Effector memory CD8-positive, alpha-beta T cell (primary cell): ENCODE measurements at regions not wholly inside any gene's neighbourhood (a gene's known extent, or its start where the extent isn't known, plus 50 kb on each side); places are given as distances from the start of the nearest gene placed in this dataset.

Experiments
- ATAC-seq: fragments of 150-1000 bp; cut with Tn5 transposase; replicated peaks from 2 replicates; pipeline ENCODE4 v1.10.0; 2021; ENCODE audit warnings: mild to moderate bottlenecking, moderate library complexity
- DNase-seq, 3 experiments: peaks; one replicate each; pipeline ENCODE4 v3.0.0; 2021
- H3K27ac Mint-ChIP-seq, 2 donors: one replicate each; pipeline ENCODE4 v1.8.0; 2022; ENCODE audit warnings: mild to moderate bottlenecking in 2 of 2, mixed read lengths in 2 of 2, moderate library complexity in 2 of 2
- H3K27me3 Mint-ChIP-seq, 2 donors: one replicate each; pipeline ENCODE4 v1.8.0; 2022; ENCODE audit warnings: mixed read lengths in 2 of 2
- H3K36me3 Mint-ChIP-seq: one replicate; pipeline ENCODE4 v1.8.0; 2022; ENCODE audit warnings: mild to moderate bottlenecking, moderate library complexity, mixed read lengths; ENCODE audit not compliant: insufficient read depth
- H3K4me1 Mint-ChIP-seq, 2 donors: one replicate each; pipeline ENCODE4 v1.8.0; 2022; ENCODE audit warnings: low read depth in 2 of 2, mixed read lengths in 2 of 2
- H3K4me3 Mint-ChIP-seq, 2 donors: one replicate each; pipeline ENCODE4 v1.8.0; 2022; ENCODE audit warnings: mild to moderate bottlenecking in 2 of 2, mixed read lengths in 2 of 2, moderate library complexity in 2 of 2
- H3K9me3 Mint-ChIP-seq, 2 donors: one replicate each; pipeline ENCODE4 v1.8.0; 2022; ENCODE audit warnings: mixed read lengths in 2 of 2

GRCh38 chr16:80158766-80159165 is 382.0 kb upstream of the DYNLRB2 start:
- no peaks in the 10 kb centered on the region for H3K4me1 Mint-ChIP-seq
- H3K4me3 Mint-ChIP-seq, result no peak overlapping the region
- peaks cover 32 to 33% of the 10 kb centered on the region in 2 donors for H3K27me3 Mint-ChIP-seq
- no peak overlapping the region for H3K27ac Mint-ChIP-seq
- DNase-seq (no peak), ATAC-seq (no peak)
- no peaks in the 10 kb centered on the region for H3K36me3 Mint-ChIP-seq
- no peaks in the 10 kb centered on the region for H3K9me3 Mint-ChIP-seq

GRCh38 chr16:80151722-80152111 is 389.1 kb upstream of the DYNLRB2 start:
- Mint-ChIP-seq H3K27ac (no peak overlapping the region), H3K27me3 (peaks cover 36 to 48% of the 10 kb centered on the region in 2 donors), H3K36me3 (no peaks in the 10 kb centered on the region), H3K9me3 (no peaks in the 10 kb centered on the region), H3K4me3 (no peak overlapping the region), H3K4me1 (no peaks in the 10 kb centered on the region)
- ATAC-seq (no peak), DNase-seq (no peak)

GRCh38 chr16:80150978-80151721 is 389.6 kb upstream of the DYNLRB2 start:
- no peaks in the 10 kb centered on the region for H3K9me3 Mint-ChIP-seq
- no peaks in the 10 kb centered on the region for H3K36me3 Mint-ChIP-seq
- peaks cover 31 to 44% of the 10 kb centered on the region in 2 donors for H3K27me3 Mint-ChIP-seq
- no peaks in the 10 kb centered on the region for H3K4me1 Mint-ChIP-seq
- no peak overlapping the region for H3K4me3 Mint-ChIP-seq
- DNase-seq, result no peak
- no peak for ATAC-seq
- no peak overlapping the region for H3K27ac Mint-ChIP-seq

DNA sequence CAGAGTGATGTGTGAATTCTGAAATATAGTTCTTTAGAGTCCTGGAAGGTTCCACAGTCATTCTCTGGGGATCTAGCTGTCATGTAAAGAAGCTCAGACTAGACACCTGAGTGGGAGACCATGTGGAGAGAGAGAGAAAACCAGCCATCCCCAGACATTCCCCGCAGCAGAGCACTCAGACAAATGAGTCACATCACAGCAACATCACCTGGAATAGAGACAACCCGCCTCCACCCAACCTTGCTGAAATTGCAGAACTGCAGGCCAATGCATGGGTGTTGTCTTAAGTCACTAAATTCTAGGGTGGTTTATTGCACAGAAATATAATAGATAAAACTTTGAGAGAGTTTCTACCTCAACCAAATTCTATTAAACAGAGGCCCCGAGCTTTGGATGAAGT is 392.0 kb upstream of the DYNLRB2 start:
- H3K27me3 Mint-ChIP-seq, result peaks cover 27 to 45% of the 10 kb centered on the region in 2 donors
- H3K9me3 Mint-ChIP-seq, result no peaks in the 10 kb centered on the region
- no peak overlapping the region for H3K4me3 Mint-ChIP-seq
- no peak for DNase-seq
- no peak overlapping the region for H3K27ac Mint-ChIP-seq
- H3K36me3 Mint-ChIP-seq, result no peaks in the 10 kb centered on the region
- ATAC-seq, result no peak
- H3K4me1 Mint-ChIP-seq, result no peaks in the 10 kb centered on the region

DNA sequence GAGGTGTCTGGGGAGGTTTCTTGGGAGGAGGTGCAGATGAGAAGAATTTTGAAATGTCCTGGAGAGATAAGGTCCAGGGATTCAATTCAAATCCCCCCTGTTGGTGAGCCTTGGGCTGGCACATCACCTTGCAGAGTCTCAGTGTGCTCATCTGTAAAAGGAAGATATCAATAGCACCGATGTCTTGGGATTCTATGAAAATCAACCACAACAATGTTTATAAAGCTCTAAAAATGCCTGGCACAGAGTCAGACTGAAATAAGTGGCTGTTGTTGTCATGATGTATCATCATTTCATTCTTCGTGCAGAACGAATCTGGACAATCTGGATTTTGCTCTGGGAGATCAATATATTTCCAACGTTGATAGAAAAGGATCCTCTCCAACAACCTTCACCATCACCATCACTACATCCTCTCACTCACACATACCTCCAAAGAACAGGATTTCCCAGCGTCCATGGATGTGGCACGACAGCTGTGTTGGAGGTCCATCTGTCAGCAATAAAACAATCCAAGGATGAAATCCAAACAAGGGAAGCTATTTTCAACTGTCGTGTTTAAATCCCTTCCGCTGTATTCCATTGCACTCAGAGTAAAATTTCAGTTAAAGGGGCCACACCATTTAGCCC is 393.7 kb upstream of the DYNLRB2 start:
- Mint-ChIP-seq H3K9me3 (no peaks in the 10 kb centered on the region), H3K36me3 (no peaks in the 10 kb centered on the region), H3K27me3 (peaks cover 19 to 44% of the 10 kb centered on the region in 2 donors), H3K4me3 (no peak overlapping the region), H3K4me1 (no peaks in the 10 kb centered on the region), H3K27ac (no peak overlapping the region)
- DNase-seq, result no peak
- ATAC-seq, result no peak

DNA sequence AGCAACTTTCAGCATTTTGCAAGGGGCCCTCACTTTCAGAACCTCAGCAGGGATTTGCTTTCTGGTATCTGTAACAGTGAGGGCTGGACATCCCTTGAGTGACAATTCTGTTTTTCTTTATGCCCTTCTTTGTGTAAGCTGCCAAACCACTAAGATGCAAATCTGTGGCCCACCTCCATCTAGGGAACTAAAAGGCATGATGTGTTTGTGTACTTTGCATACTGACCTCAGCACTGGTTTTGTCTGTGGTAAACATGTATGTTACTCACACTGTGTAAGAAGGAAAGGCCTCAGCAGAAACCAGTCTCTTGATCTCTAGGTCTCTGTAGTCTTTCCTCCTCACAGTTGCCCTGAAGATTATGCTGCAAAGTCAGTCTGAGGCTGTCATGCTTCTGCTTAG is 396.6 kb upstream of the DYNLRB2 start:
- Mint-ChIP-seq H3K9me3 (peaks cover 0 to 3% of the 10 kb centered on the region in 2 donors), H3K36me3 (no peaks in the 10 kb centered on the region), H3K27ac (no peak overlapping the region), H3K27me3 (peaks cover 27 to 41% of the 10 kb centered on the region in 2 donors), H3K4me1 (no peaks in the 10 kb centered on the region), H3K4me3 (no peak overlapping the region)
- DNase-seq (no peak), ATAC-seq (no peak)

GRCh38 chr16:80142940-80143339 is 397.9 kb upstream of the DYNLRB2 start:
- H3K4me1 Mint-ChIP-seq, result no peaks in the 10 kb centered on the region
- no peak overlapping the region for H3K4me3 Mint-ChIP-seq
- peaks cover 27 to 32% of the 10 kb centered on the region in 2 donors for H3K27me3 Mint-ChIP-seq
- H3K9me3 Mint-ChIP-seq, result peaks cover 0 to 3% of the 10 kb centered on the region in 2 donors
- H3K27ac Mint-ChIP-seq, result no peak overlapping the region
- no peak for ATAC-seq
- H3K36me3 Mint-ChIP-seq, result no peaks in the 10 kb centered on the region
- DNase-seq, result no peak

GRCh38 chr16:80142281-80142680 is 398.5 kb upstream of the DYNLRB2 start:
- H3K9me3 Mint-ChIP-seq, result peaks cover 0 to 3% of the 10 kb centered on the region in 2 donors
- peaks cover 21 to 25% of the 10 kb centered on the region in 2 donors for H3K27me3 Mint-ChIP-seq
- no peaks in the 10 kb centered on the region for H3K4me1 Mint-ChIP-seq
- ATAC-seq (no peak), DNase-seq (no peak)
- H3K36me3 Mint-ChIP-seq, result no peaks in the 10 kb centered on the region
- no peak overlapping the region for H3K27ac Mint-ChIP-seq
- no peak overlapping the region for H3K4me3 Mint-ChIP-seq

DNA sequence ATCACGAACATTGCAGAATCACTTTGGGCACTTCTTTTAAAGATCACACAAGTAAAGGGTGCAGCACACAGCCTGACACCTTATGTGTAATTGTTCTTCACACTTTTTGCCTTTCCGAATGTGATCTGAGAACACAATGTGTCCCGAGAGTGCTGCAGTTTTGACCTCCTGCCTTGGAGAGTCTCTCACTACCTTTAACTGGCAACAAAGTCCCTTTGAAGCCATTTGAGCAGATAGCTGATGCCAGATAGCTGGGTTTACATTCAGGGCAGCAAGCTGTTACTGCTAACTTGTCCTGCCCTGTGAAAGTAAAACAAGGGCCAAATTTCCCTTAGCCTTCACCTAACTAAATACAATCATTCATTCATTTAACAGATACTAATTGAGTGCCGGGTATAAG is 411.0 kb upstream of the DYNLRB2 start:
- Mint-ChIP-seq H3K4me3 (no peak overlapping the region), H3K4me1 (no peaks in the 10 kb centered on the region), H3K36me3 (no peaks in the 10 kb centered on the region), H3K27ac (no peak overlapping the region), H3K27me3 (peaks cover 14 to 20% of the 10 kb centered on the region in 2 donors), H3K9me3 (no peaks in the 10 kb centered on the region)
- DNase-seq (no peak), ATAC-seq (no peak)

- Mint-ChIP-seq H3K9me3 (no peaks in the 10 kb centered on the region), H3K27me3 (peaks cover 14 to 17% of the 10 kb centered on the region in 2 donors), H3K4me3 (no peak overlapping the region), H3K36me3 (no peaks in the 10 kb centered on the region), H3K4me1 (no peaks in the 10 kb centered on the region), H3K27ac (no peak overlapping the region)
- DNase-seq (no peak), ATAC-seq (no peak)
These were observed 415.1 kb upstream of the DYNLRB2 start for GRCh38 chr16:80125677-80126076.

DNA sequence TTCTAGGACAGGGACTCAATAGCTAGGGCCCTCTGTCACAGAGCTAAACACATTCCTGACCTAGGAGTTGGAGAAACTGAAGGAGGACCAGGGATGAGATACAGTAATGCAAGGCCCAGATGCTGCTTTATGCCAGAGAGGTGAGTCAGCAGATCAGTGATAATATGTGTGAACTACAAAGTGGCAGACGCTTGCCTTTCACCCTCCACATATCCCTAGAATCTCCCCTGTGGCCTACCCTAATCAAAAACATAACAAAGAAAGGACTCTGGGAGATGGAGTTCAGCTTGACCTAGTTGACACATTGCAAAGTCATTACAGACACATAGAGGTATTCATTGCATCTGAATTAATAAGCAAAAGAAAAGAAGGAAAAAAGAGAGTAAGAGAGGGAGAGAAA is 417.6 kb upstream of the DYNLRB2 start:
- ATAC-seq (no peak), DNase-seq (no peak)
- H3K27ac Mint-ChIP-seq, result no peak overlapping the region
- H3K4me3 Mint-ChIP-seq, result no peak overlapping the region
- no peaks in the 10 kb centered on the region for H3K9me3 Mint-ChIP-seq
- H3K27me3 Mint-ChIP-seq, result peaks cover 14 to 30% of the 10 kb centered on the region in 2 donors
- no peaks in the 10 kb centered on the region for H3K36me3 Mint-ChIP-seq
- H3K4me1 Mint-ChIP-seq, result no peaks in the 10 kb centered on the region

- Mint-ChIP-seq H3K4me3 (no peak overlapping the region), H3K27ac (no peak overlapping the region), H3K36me3 (no peaks in the 10 kb centered on the region), H3K27me3 (peaks cover 11 to 28% of the 10 kb centered on the region in 2 donors), H3K4me1 (no peaks in the 10 kb centered on the region), H3K9me3 (no peaks in the 10 kb centered on the region)
- DNase-seq (no peak), ATAC-seq (no peak)
These were observed 418.7 kb upstream of the DYNLRB2 start for GRCh38 chr16:80122115-80122514.

DNA sequence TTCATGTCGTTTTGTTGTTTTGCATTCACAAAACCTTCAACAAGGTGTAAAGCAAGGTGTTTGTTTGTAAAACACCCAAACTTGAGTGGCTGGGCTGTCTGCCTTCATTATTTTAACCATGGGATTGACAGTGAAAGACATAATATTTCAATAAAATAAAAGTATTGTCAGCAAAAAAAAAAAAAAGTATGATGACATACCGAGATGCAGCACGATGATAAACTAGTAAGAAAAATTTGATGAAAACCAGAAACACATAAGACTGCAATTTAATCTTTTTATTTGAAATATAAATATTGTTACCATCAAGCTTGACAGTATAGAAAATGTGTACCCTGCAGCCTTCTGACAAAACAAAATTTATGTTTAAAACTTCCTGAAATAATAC is 419.3 kb upstream of the DYNLRB2 start:
- no peaks in the 10 kb centered on the region for H3K4me1 Mint-ChIP-seq
- DNase-seq (no peak), ATAC-seq (no peak)
- no peaks in the 10 kb centered on the region for H3K9me3 Mint-ChIP-seq
- no peak overlapping the region for H3K4me3 Mint-ChIP-seq
- no peaks in the 10 kb centered on the region for H3K36me3 Mint-ChIP-seq
- no peak overlapping the region for H3K27ac Mint-ChIP-seq
- peaks cover 9 to 34% of the 10 kb centered on the region in 2 donors for H3K27me3 Mint-ChIP-seq

GRCh38 chr16:80120899-80121521 is 419.8 kb upstream of the DYNLRB2 start:
- ATAC-seq (no peak), DNase-seq (no peak)
- Mint-ChIP-seq H3K9me3 (no peaks in the 10 kb centered on the region), H3K27ac (no peak overlapping the region), H3K27me3 (peaks cover 11 to 34% of the 10 kb centered on the region in 2 donors), H3K4me3 (no peak overlapping the region), H3K36me3 (no peaks in the 10 kb centered on the region), H3K4me1 (no peaks in the 10 kb centered on the region)
